Loucy (cell line): ENCODE measurements at regions not wholly inside any gene's neighbourhood (a gene's known extent, or its start where the extent isn't known, plus 50 kb on each side); places are given as distances from the start of the nearest gene placed in this dataset.
A peak's percentile ranks its signal among the peaks of the same experiment; 100 is the strongest.

Experiments used
- H2AFZ ChIP-seq: fragments of 200-600 bp; sonication (generic); 2 replicates; pipeline ENCODE4 v1.6.0; 2016; ENCODE audit warnings: antibody characterized with exemption, mild to moderate bottlenecking, low read length, moderate library complexity
- H3F3A ChIP-seq: fragments of 200-600 bp; 2 replicates; pipeline ENCODE4 v1.6.0; 2016; ENCODE audit warnings: antibody characterized with exemption, low read depth, mild to moderate bottlenecking
- H3K27me3 ChIP-seq: fragments of 200-600 bp; sonication (generic); 2 replicates; pipeline ENCODE4 v1.6.1; 2014; ENCODE audit warnings: low read length, mild to moderate bottlenecking; ENCODE audit not compliant: insufficient read depth, poor library complexity, severe bottlenecking
- H3K36me3 ChIP-seq: fragments of 200-600 bp; sonication (generic); 2 replicates; pipeline ENCODE4 v1.6.1; 2016; ENCODE audit warnings: low read length; ENCODE audit not compliant: insufficient read depth
- H3K4me1 ChIP-seq: fragments of 200-600 bp; sonication (generic); 2 replicates; pipeline ENCODE4 v1.5.1; 2014; ENCODE audit warnings: low read length, mild to moderate bottlenecking; ENCODE audit not compliant: insufficient read depth, poor library complexity, severe bottlenecking
- H3K4me2 ChIP-seq: fragments of 200-600 bp; sonication (generic); 2 replicates; pipeline ENCODE4 v1.6.0; 2014; ENCODE audit warnings: antibody characterized with exemption, low read length, low read depth, mild to moderate bottlenecking; ENCODE audit not compliant: poor library complexity, severe bottlenecking
- H3K4me3 ChIP-seq: fragments of 200-600 bp; sonication (generic); 2 replicates; pipeline ENCODE4 v1.5.1; 2014; ENCODE audit warnings: low read length, mild to moderate bottlenecking, mixed read lengths; ENCODE audit not compliant: poor library complexity, severe bottlenecking
- H3K79me2 ChIP-seq: fragments of 200-600 bp; sonication (generic); 2 replicates; pipeline ENCODE4 v1.6.1; 2014; ENCODE audit warnings: low read length; ENCODE audit not compliant: insufficient read depth
- H3K9ac ChIP-seq: fragments of 200-600 bp; sonication (generic); 2 replicates; pipeline ENCODE4 v1.6.0; 2014; ENCODE audit warnings: mild to moderate bottlenecking, low read depth, low read length, moderate library complexity; ENCODE audit not compliant: poor library complexity, severe bottlenecking
- H3K9me2 ChIP-seq: fragments of 200-600 bp; sonication (generic); replicated peaks from 2 replicates; pipeline ENCODE4 v1.6.1; 2016; ENCODE audit warnings: low read depth, low read length, mixed read lengths
- H3K9me3 ChIP-seq: fragments of 200-600 bp; sonication (generic); 2 replicates; pipeline ENCODE4 v1.6.1; 2014; ENCODE audit warnings: mild to moderate bottlenecking, antibody characterized with exemption, low read length, low read depth; ENCODE audit not compliant: insufficient read depth
- H4K20me1 ChIP-seq: fragments of 200-600 bp; sonication (generic); 2 replicates; pipeline ENCODE4 v1.6.0; 2014; ENCODE audit warnings: antibody characterized with exemption, low read length, mild to moderate bottlenecking; ENCODE audit not compliant: insufficient read depth, poor library complexity, severe bottlenecking
- EZH2phosphoT487 ChIP-seq: fragments of 200-600 bp; IDR thresholded peaks from 2 replicates; pipeline ENCODE4 v1.6.1; 2018; ENCODE audit warnings: antibody characterized with exemption, mild to moderate bottlenecking, moderate library complexity, borderline replicate concordance
- TF ChIP-seq, protein P1 (sequence below): fragments of 200-600 bp; sonication (generic); conservative IDR thresholded peaks from 2 replicates; pipeline ENCODE4 v1.5.1; 2014; ENCODE audit warnings: mild to moderate bottlenecking, antibody characterized with exemption, low read length

- no peaks in the 10 kb centered on the region for H3K79me2 ChIP-seq
- H3K9ac ChIP-seq = no peak overlapping the region
- H3K4me2 ChIP-seq = no peak overlapping the region
- H3K36me3 ChIP-seq = no peaks in the 10 kb centered on the region
- H3K9me2 ChIP-seq = no peaks in the 10 kb centered on the region
- no peaks in the 10 kb centered on the region for H3F3A ChIP-seq
- no peak overlapping the region for H2AFZ ChIP-seq
- H4K20me1 ChIP-seq = no peaks in the 10 kb centered on the region
- H3K4me3 ChIP-seq = no peak overlapping the region
- H3K27me3 ChIP-seq = no peaks in the 10 kb centered on the region
- TF ChIP-seq, protein P1, sequence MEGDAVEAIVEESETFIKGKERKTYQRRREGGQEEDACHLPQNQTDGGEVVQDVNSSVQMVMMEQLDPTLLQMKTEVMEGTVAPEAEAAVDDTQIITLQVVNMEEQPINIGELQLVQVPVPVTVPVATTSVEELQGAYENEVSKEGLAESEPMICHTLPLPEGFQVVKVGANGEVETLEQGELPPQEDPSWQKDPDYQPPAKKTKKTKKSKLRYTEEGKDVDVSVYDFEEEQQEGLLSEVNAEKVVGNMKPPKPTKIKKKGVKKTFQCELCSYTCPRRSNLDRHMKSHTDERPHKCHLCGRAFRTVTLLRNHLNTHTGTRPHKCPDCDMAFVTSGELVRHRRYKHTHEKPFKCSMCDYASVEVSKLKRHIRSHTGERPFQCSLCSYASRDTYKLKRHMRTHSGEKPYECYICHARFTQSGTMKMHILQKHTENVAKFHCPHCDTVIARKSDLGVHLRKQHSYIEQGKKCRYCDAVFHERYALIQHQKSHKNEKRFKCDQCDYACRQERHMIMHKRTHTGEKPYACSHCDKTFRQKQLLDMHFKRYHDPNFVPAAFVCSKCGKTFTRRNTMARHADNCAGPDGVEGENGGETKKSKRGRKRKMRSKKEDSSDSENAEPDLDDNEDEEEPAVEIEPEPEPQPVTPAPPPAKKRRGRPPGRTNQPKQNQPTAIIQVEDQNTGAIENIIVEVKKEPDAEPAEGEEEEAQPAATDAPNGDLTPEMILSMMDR = no peak
- TF ChIP-seq EZH2phosphoT487 = no peak
- H3K9me3 ChIP-seq = no peaks in the 10 kb centered on the region
- H3K4me1 ChIP-seq = no peaks in the 10 kb centered on the region
These were observed 390.8 kb downstream of the DTWD2 start for GRCh38 chr5:118597543-118597942.

GRCh38 chr5:118596255-118596654, 392.1 kb downstream of the DTWD2 start:
- Histone ChIP-seq H3K4me1 (no peaks in the 10 kb centered on the region), H3K4me3 (no peak overlapping the region), H3K79me2 (no peaks in the 10 kb centered on the region), H3K9ac (no peak overlapping the region), H3K4me2 (no peak overlapping the region), H3K9me2 (no peaks in the 10 kb centered on the region), H3K27me3 (no peaks in the 10 kb centered on the region), H2AFZ (no peak overlapping the region), H3K36me3 (no peaks in the 10 kb centered on the region), H3F3A (no peaks in the 10 kb centered on the region), H4K20me1 (no peaks in the 10 kb centered on the region), H3K9me3 (no peaks in the 10 kb centered on the region)
- no peak for TF ChIP-seq EZH2phosphoT487
- TF ChIP-seq, protein P1 = no peak

DNA sequence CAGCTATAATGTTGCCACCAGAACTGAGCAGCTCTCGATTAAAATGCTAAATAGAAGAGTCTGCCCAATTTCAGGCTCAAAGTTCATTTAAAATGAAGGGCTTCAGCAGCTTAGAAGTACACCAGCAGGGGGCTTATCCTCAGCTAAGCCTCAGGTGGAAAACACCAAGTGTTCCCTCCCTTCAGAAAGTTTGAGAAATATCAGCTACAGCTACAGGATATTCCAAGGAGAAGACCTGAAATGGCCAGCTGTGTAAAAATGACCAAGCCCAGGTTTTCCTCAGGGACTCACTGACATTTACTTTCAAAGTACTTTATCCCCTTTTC, 395.4 kb downstream of the DTWD2 start:
- no peak overlapping the region for H3K4me2 ChIP-seq

More for the DNA sequence above, 395.4 kb downstream of the DTWD2 start:
- H3K9me3 ChIP-seq = no peaks in the 10 kb centered on the region
- no peaks in the 10 kb centered on the region for H3K4me1 ChIP-seq
- H3K4me3 ChIP-seq = no peak overlapping the region
- H3K79me2 ChIP-seq = no peaks in the 10 kb centered on the region
- H2AFZ ChIP-seq = no peak overlapping the region
- no peaks in the 10 kb centered on the region for H3K9me2 ChIP-seq
- no peaks in the 10 kb centered on the region for H3K36me3 ChIP-seq
- H4K20me1 ChIP-seq = no peaks in the 10 kb centered on the region
- no peak overlapping the region for H3K9ac ChIP-seq
- H3K27me3 ChIP-seq = no peaks in the 10 kb centered on the region
- no peaks in the 10 kb centered on the region for H3F3A ChIP-seq
- TF ChIP-seq EZH2phosphoT487 = no peak
- TF ChIP-seq, protein P1 = peak; percentile 28
